H7 (cell line): ENCODE measurements at regions not wholly inside any gene's neighbourhood (a gene's known extent, or its start where the extent isn't known, plus 50 kb on each side); places are given as distances from the start of the nearest gene placed in this dataset.

Experiments
- DNase-seq: peaks from one replicate; pipeline ENCODE4 v3.0.0; 2012
- H3K27me3 ChIP-seq: 2 replicates; pipeline ENCODE4 v1.6.0; 2011; ENCODE audit warnings: mild to moderate bottlenecking, low read length; ENCODE audit not compliant: control insufficient read depth, insufficient read depth
- H3K36me3 ChIP-seq: replicated peaks from 2 replicates; pipeline ENCODE4 v1.5.1; 2011; ENCODE audit warnings: low read length; ENCODE audit not compliant: control insufficient read depth, insufficient read depth
- H3K4me3 ChIP-seq: 2 replicates; pipeline ENCODE4 v1.5.1; 2011; ENCODE audit warnings: low read depth, mild to moderate bottlenecking, control low read depth, low read length, moderate library complexity; ENCODE audit not compliant: insufficient read depth

GRCh38 chr3:643376-643775 lies 446.8 kb downstream of the CHL1 start:
- Histone ChIP-seq H3K4me3 (no peak overlapping the region), H3K27me3 (no peaks in the 10 kb centered on the region), H3K36me3 (no peaks in the 10 kb centered on the region)
- DNase-seq: no peak

- no peaks in the 10 kb centered on the region for H3K27me3 ChIP-seq
- H3K4me3 ChIP-seq: no peak overlapping the region
- no peak for DNase-seq
- H3K36me3 ChIP-seq: no peaks in the 10 kb centered on the region
Measured at GRCh38 chr3:655824-656223, 437.0 kb upstream of the CNTN6 start.

GRCh38 chr3:661356-661755 lies 431.5 kb upstream of the CNTN6 start:
- H3K27me3 ChIP-seq: no peaks in the 10 kb centered on the region
- no peak for DNase-seq
- H3K4me3 ChIP-seq: no peak overlapping the region
- no peaks in the 10 kb centered on the region for H3K36me3 ChIP-seq

GRCh38 chr3:674116-674515 lies 418.7 kb upstream of the CNTN6 start:
- no peak overlapping the region for H3K4me3 ChIP-seq
- H3K36me3 ChIP-seq: no peaks in the 10 kb centered on the region
- H3K27me3 ChIP-seq: no peaks in the 10 kb centered on the region
- DNase-seq: no peak

GRCh38 chr3:675846-676245 lies 417.0 kb upstream of the CNTN6 start:
- no peak for DNase-seq
- Histone ChIP-seq H3K36me3 (no peaks in the 10 kb centered on the region), H3K27me3 (no peaks in the 10 kb centered on the region), H3K4me3 (no peak overlapping the region)

GRCh38 chr3:683770-684169 lies 409.1 kb upstream of the CNTN6 start:
- Histone ChIP-seq H3K36me3 (no peaks in the 10 kb centered on the region), H3K27me3 (no peaks in the 10 kb centered on the region)
- DNase-seq: no peak

GRCh38 chr3:690770-691169 lies 402.1 kb upstream of the CNTN6 start:
- Histone ChIP-seq H3K27me3 (no peaks in the 10 kb centered on the region), H3K4me3 (no peak overlapping the region), H3K36me3 (no peaks in the 10 kb centered on the region)
- no peak for DNase-seq

More at GRCh38 chr3:683770-684169, 409.1 kb upstream of the CNTN6 start:
- H3K4me3 ChIP-seq: no peak overlapping the region

- Histone ChIP-seq H3K27me3 (no peaks in the 10 kb centered on the region), H3K36me3 (no peaks in the 10 kb centered on the region), H3K4me3 (no peak overlapping the region)
- DNase-seq: no peak
Measured at GRCh38 chr3:700514-700913, 392.3 kb upstream of the CNTN6 start.

GRCh38 chr3:707041-707440 lies 385.8 kb upstream of the CNTN6 start:
- H3K27me3 ChIP-seq: no peaks in the 10 kb centered on the region
- no peaks in the 10 kb centered on the region for H3K36me3 ChIP-seq
- no peak overlapping the region for H3K4me3 ChIP-seq
- no peak for DNase-seq

- DNase-seq: no peak
- Histone ChIP-seq H3K4me3 (no peak overlapping the region), H3K36me3 (no peaks in the 10 kb centered on the region), H3K27me3 (no peaks in the 10 kb centered on the region)
Measured at GRCh38 chr3:713006-713621, 379.7 kb upstream of the CNTN6 start.

GRCh38 chr3:713947-714620 lies 378.7 kb upstream of the CNTN6 start:
- H3K4me3 ChIP-seq: no peak overlapping the region

GRCh38 chr3:721086-721485 lies 371.7 kb upstream of the CNTN6 start:
- no peaks in the 10 kb centered on the region for H3K27me3 ChIP-seq
- DNase-seq: no peak
- H3K36me3 ChIP-seq: no peaks in the 10 kb centered on the region
- no peak overlapping the region for H3K4me3 ChIP-seq

More at GRCh38 chr3:713947-714620, 378.7 kb upstream of the CNTN6 start:
- DNase-seq: no peak
- Histone ChIP-seq H3K27me3 (no peaks in the 10 kb centered on the region), H3K36me3 (no peaks in the 10 kb centered on the region)

GRCh38 chr3:732326-732928 lies 360.4 kb upstream of the CNTN6 start:
- H3K4me3 ChIP-seq: no peak overlapping the region
- H3K36me3 ChIP-seq: no peaks in the 10 kb centered on the region
- DNase-seq: no peak
- H3K27me3 ChIP-seq: no peaks in the 10 kb centered on the region

GRCh38 chr3:733313-733712 lies 359.5 kb upstream of the CNTN6 start:
- no peaks in the 10 kb centered on the region for H3K36me3 ChIP-seq
- no peak overlapping the region for H3K4me3 ChIP-seq

GRCh38 chr3:757711-758110 lies 335.1 kb upstream of the CNTN6 start:
- H3K27me3 ChIP-seq: no peaks in the 10 kb centered on the region
- DNase-seq: no peak
- H3K4me3 ChIP-seq: no peak overlapping the region
- no peaks in the 10 kb centered on the region for H3K36me3 ChIP-seq

More at GRCh38 chr3:733313-733712, 359.5 kb upstream of the CNTN6 start:
- no peak for DNase-seq
- H3K27me3 ChIP-seq: no peaks in the 10 kb centered on the region
